Activated CD8-positive, alpha-beta memory T cell treated with anti-CD3 and anti-CD28 coated beads, Interleukin-2, amount 10 ng/mL, durations not matched to agents 7 days and 5 days (primary cell): ENCODE measurements at regions not wholly inside any gene's neighbourhood (a gene's known extent, or its start where the extent isn't known, plus 50 kb on each side); places are given as distances from the start of the nearest gene placed in this dataset.
"Not testable (repeated sequence)": the region's sequence is repeated elsewhere in the genome, so short reads cannot be mapped to it uniquely, and the experiment has no call there.

Source experiments
- ATAC-seq: fragments of 150-1000 bp; cut with Tn5 transposase; one replicate; pipeline ENCODE4 v1.10.0; 2021; ENCODE audit warnings: moderate library complexity
- CTCF ChIA-PET: fragments of 350-600 bp; sonication (Branson Sonifier 250); formaldehyde crosslinking; loops from one replicate; lab custom pipeline; 2021; ENCODE audit warnings: antibody characterized with exemption; lab: Charles Lee
- DNase-seq: peaks from one replicate; pipeline ENCODE4 v3.0.0-alpha.2; 2020
- H3K27ac Mint-ChIP-seq: one replicate; pipeline ENCODE4 v1.8.0; 2021; ENCODE audit warnings: mild to moderate bottlenecking, mixed read lengths
- H3K27me3 Mint-ChIP-seq: one replicate; pipeline ENCODE4 v1.8.0; 2021; ENCODE audit warnings: mixed read lengths
- H3K36me3 Mint-ChIP-seq: one replicate; pipeline ENCODE4 v1.8.0; 2021; ENCODE audit warnings: mild to moderate bottlenecking, mixed read lengths
- H3K4me1 Mint-ChIP-seq: one replicate; pipeline ENCODE4 v1.8.0; 2021; ENCODE audit warnings: mixed read lengths
- H3K4me3 Mint-ChIP-seq: one replicate; pipeline ENCODE4 v1.8.0; 2021; ENCODE audit warnings: mild to moderate bottlenecking, moderate library complexity, mixed read lengths
- H3K9me3 Mint-ChIP-seq: one replicate; pipeline ENCODE4 v1.8.0; 2022; ENCODE audit warnings: low read depth, mixed read lengths

GRCh38 chr1:238399558-238399957 lies 508.8 kb upstream of the ZP4 start:
- no peak for DNase-seq
- Mint-ChIP-seq H3K27me3 (no peaks in the 10 kb centered on the region), H3K36me3 (no peaks in the 10 kb centered on the region), H3K4me1 (no peaks in the 10 kb centered on the region), H3K27ac (no peak overlapping the region), H3K4me3 (no peak overlapping the region), H3K9me3 (peaks cover 8% of the 10 kb centered on the region)
- CTCF ChIA-PET: no interaction called here
- no peak for ATAC-seq

- Mint-ChIP-seq H3K9me3 (peaks cover 10% of the 10 kb centered on the region), H3K4me3 (no peak overlapping the region), H3K4me1 (no peaks in the 10 kb centered on the region), H3K27ac (no peak overlapping the region), H3K27me3 (no peaks in the 10 kb centered on the region), H3K36me3 (no peaks in the 10 kb centered on the region)
- ATAC-seq (no peak), DNase-seq (no peak)
- CTCF ChIA-PET: no interaction called here
These were observed 505.4 kb upstream of the ZP4 start for GRCh38 chr1:238396140-238396539.

DNA sequence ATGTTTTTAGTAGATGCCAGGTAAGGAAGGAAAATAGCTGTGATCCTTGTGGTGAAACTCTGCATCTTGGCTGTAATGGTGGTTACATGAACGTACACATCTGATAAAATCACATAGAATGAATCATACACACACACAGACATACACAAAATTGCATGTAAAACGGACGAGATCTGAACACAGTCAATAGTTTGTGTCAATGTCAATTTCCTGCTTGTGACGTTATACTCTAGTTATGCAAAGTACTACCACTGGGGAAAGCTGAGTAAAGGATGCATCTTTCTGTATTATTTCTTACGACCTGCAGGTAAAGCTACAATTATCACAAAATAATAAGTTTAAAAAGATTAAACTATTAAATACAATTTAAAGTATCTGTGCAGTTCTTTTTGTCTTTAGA lies 493.7 kb upstream of the ZP4 start:
- Mint-ChIP-seq H3K27ac (no peak overlapping the region), H3K9me3 (peaks cover 15% of the 10 kb centered on the region), H3K4me3 (no peak overlapping the region), H3K36me3 (no peaks in the 10 kb centered on the region), H3K27me3 (no peaks in the 10 kb centered on the region), H3K4me1 (no peaks in the 10 kb centered on the region)
- no peak for DNase-seq
- CTCF ChIA-PET: no interaction called here
- no peak for ATAC-seq

- no peak for DNase-seq
- CTCF ChIA-PET: no interaction called here
- H3K36me3 Mint-ChIP-seq: no peaks in the 10 kb centered on the region
- H3K27ac Mint-ChIP-seq: no peak overlapping the region
- no peaks in the 10 kb centered on the region for H3K4me1 Mint-ChIP-seq
- no peaks in the 10 kb centered on the region for H3K27me3 Mint-ChIP-seq
- peaks cover 19% of the 10 kb centered on the region for H3K9me3 Mint-ChIP-seq
- no peak for ATAC-seq
- H3K4me3 Mint-ChIP-seq: no peak overlapping the region
These were observed 489.4 kb upstream of the ZP4 start for GRCh38 chr1:238380167-238380566.

DNA sequence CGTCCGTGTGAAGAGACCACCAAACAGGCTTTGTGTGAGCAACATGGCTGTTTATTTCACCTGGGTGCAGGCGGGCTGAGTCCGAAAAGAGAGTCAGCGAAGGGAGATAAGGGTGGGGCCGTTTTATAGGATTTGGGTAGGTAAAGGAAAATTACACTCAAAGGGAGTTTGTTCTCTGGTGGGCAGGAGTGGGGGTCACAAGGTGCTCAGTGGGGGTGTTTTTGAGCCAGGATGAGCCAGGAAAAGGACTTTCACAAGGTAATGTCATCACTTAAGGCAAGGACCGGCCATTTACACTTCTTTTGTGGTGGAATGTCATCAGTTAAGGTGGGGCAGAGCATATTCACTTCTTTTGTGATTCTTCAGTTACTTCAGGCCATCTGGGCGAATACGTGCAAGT lies 488.7 kb upstream of the ZP4 start:
- ATAC-seq, DNase-seq, H3K36me3 Mint-ChIP-seq, H3K4me1 Mint-ChIP-seq, H3K27me3 Mint-ChIP-seq, CTCF ChIA-PET, H3K27ac Mint-ChIP-seq, H3K4me3 Mint-ChIP-seq: not testable (repeated sequence)
- H3K9me3 Mint-ChIP-seq: peaks cover 19% of the 10 kb centered on the region

DNA sequence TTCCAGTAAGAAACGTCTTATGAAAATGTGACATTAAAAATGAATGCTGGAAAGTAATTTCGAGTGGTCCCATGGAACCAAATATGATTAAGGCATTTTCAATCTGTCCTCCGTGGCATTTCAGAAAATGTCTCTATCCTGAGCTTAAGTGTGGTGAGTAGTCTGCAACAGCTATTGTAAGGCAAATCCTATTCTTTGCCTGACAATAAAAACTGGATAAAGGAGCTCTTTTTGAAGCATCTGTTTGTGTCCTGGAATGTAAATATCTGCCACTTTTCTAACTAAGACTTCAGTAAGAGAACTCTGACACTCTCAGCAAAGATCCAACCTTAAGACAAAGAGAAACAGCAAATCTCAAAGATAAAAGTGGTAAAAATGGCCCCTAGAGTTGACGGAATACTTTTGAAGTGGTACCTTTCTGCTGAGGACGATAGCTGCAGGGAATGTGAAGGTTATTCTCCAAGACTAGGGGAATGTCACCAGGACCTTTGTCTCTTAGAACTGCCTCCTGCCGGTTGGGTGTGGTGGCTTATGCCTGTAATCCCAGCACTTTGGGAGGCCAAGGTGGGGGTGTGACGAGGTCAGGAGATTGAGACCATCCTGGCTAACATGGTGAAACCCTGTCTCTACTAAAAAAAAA lies 486.7 kb upstream of the ZP4 start:
- H3K4me3 Mint-ChIP-seq: no peak overlapping the region
- peaks cover 14% of the 10 kb centered on the region for H3K9me3 Mint-ChIP-seq
- no peak for DNase-seq
- CTCF ChIA-PET: no interaction called here
- H3K27me3 Mint-ChIP-seq: no peaks in the 10 kb centered on the region
- H3K36me3 Mint-ChIP-seq: no peaks in the 10 kb centered on the region
- ATAC-seq: no peak
- no peak overlapping the region for H3K27ac Mint-ChIP-seq
- H3K4me1 Mint-ChIP-seq: no peaks in the 10 kb centered on the region

DNA sequence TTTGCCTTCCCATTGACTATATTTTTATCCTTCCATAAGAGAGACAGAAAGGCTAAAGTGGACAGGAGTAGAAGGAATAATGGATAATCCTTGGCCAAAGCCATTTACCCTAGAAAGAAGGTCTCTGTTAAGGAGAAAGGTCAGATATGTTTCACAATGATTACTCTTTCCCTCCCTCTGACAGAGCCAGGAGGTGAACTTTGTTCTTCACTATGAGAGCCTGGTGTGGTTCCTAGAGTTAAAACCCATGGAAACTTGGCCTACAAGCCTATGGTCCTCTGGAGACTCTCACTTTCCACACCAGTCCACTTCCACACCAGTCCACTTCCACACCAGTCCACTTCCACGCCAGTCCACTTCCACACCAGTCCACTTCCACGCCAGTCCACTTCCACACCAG lies 479.9 kb upstream of the ZP4 start:
- Mint-ChIP-seq H3K36me3 (no peaks in the 10 kb centered on the region), H3K9me3 (peaks cover 12% of the 10 kb centered on the region), H3K4me1 (no peaks in the 10 kb centered on the region), H3K4me3 (no peak overlapping the region), H3K27me3 (no peaks in the 10 kb centered on the region), H3K27ac (no peak overlapping the region)
- ATAC-seq (no peak), DNase-seq (no peak)
- CTCF ChIA-PET: no interaction called here

- ATAC-seq: no peak
- no peaks in the 10 kb centered on the region for H3K27me3 Mint-ChIP-seq
- H3K4me1 Mint-ChIP-seq: no peaks in the 10 kb centered on the region
- H3K4me3 Mint-ChIP-seq: no peak overlapping the region
- no peak for DNase-seq
- CTCF ChIA-PET: interaction anchor here (0.5 kb wide), 1 partner anchor 213 kb away, joined by 3 read pairs; no protein-coding TSS in a partner anchor
- H3K27ac Mint-ChIP-seq: no peak overlapping the region
- peaks cover 18% of the 10 kb centered on the region for H3K9me3 Mint-ChIP-seq
- H3K36me3 Mint-ChIP-seq: no peaks in the 10 kb centered on the region
These were observed 473.6 kb upstream of the ZP4 start for GRCh38 chr1:238364214-238364892.

GRCh38 chr1:238360474-238360873 lies 469.8 kb upstream of the ZP4 start:
- H3K4me1 Mint-ChIP-seq: no peaks in the 10 kb centered on the region
- ATAC-seq (no peak), DNase-seq (no peak)
- no peak overlapping the region for H3K4me3 Mint-ChIP-seq
- CTCF ChIA-PET: no interaction called here
- H3K27ac Mint-ChIP-seq: no peak overlapping the region
- no peaks in the 10 kb centered on the region for H3K36me3 Mint-ChIP-seq
- peaks cover 14% of the 10 kb centered on the region for H3K9me3 Mint-ChIP-seq
- H3K27me3 Mint-ChIP-seq: no peaks in the 10 kb centered on the region

DNA sequence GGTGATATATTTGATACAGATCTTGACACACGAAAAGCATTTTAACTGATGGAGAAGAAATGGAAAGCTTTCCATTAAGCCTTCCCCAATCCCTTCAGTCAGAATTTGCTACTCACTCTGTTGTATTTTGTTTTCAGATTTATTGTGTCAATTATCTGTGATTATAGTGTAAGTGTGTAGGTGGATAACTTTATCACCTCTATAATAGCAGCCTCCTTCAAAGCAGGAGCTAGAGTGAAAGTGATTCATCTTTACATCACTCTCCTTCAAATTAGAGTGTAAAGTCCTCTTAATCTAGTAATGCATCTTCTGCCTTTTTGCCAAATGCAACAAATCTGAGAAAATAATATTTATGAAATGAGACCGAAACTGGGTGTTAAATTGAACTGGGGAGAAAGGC lies 459.7 kb upstream of the ZP4 start:
- H3K27me3 Mint-ChIP-seq: no peaks in the 10 kb centered on the region
- H3K4me1 Mint-ChIP-seq: no peaks in the 10 kb centered on the region
- DNase-seq (no peak), ATAC-seq (no peak)
- H3K4me3 Mint-ChIP-seq: no peak overlapping the region
- no peaks in the 10 kb centered on the region for H3K36me3 Mint-ChIP-seq
- H3K9me3 Mint-ChIP-seq: peaks cover 7% of the 10 kb centered on the region
- H3K27ac Mint-ChIP-seq: no peak overlapping the region
- CTCF ChIA-PET: no interaction called here

- Mint-ChIP-seq H3K4me1 (no peaks in the 10 kb centered on the region), H3K27ac (no peak overlapping the region), H3K27me3 (no peaks in the 10 kb centered on the region), H3K36me3 (no peaks in the 10 kb centered on the region), H3K4me3 (no peak overlapping the region), H3K9me3 (peaks cover 2% of the 10 kb centered on the region)
- CTCF ChIA-PET: no interaction called here
- ATAC-seq (no peak), DNase-seq (no peak)
These were observed 455.6 kb upstream of the ZP4 start for GRCh38 chr1:238346340-238346739.

DNA sequence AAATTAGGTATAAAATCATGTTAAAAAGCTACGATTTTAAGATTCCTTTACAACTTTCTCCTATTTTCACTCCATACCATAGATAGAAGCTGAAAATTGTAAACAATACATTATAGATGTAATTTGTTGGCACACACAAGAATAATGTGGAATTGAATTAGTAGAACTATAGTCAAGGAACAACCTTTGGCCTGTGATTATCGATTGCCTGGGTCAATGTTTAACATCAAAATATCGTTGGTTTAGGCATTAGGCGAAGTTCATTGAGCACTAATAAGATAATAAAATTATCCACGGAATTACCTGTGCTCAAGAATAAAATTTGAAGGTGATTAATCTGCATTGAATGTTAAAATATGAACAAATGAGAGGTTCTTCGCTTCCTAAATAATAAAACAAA lies 455.1 kb upstream of the ZP4 start:
- Mint-ChIP-seq H3K4me3 (no peak overlapping the region), H3K27me3 (no peaks in the 10 kb centered on the region), H3K27ac (no peak overlapping the region), H3K9me3 (peaks cover under 1% of the 10 kb centered on the region), H3K36me3 (no peaks in the 10 kb centered on the region), H3K4me1 (no peaks in the 10 kb centered on the region)
- CTCF ChIA-PET: no interaction called here
- no peak for DNase-seq
- no peak for ATAC-seq

- Mint-ChIP-seq H3K36me3 (no peaks in the 10 kb centered on the region), H3K9me3 (peaks cover 7% of the 10 kb centered on the region), H3K27me3 (no peaks in the 10 kb centered on the region), H3K4me3 (no peak overlapping the region), H3K4me1 (no peaks in the 10 kb centered on the region), H3K27ac (no peak overlapping the region)
- no peak for ATAC-seq
- DNase-seq: no peak
- CTCF ChIA-PET: no interaction called here
These were observed 453.1 kb upstream of the ZP4 start for GRCh38 chr1:238343852-238344251.

- Mint-ChIP-seq H3K4me3 (no peak overlapping the region), H3K9me3 (peaks cover 16% of the 10 kb centered on the region), H3K36me3 (no peaks in the 10 kb centered on the region), H3K27me3 (no peaks in the 10 kb centered on the region), H3K4me1 (no peaks in the 10 kb centered on the region), H3K27ac (no peak overlapping the region)
- no peak for DNase-seq
- ATAC-seq: no peak
- CTCF ChIA-PET: no interaction called here
These were observed 450.7 kb upstream of the ZP4 start for GRCh38 chr1:238341395-238341794.
